ENCODE measurements at regions not wholly inside any gene's neighbourhood (a gene's known extent, or its start where the extent isn't known, plus 50 kb on each side); places are given as distances from the start of the nearest gene placed in this dataset.
"Not testable (repeated sequence)": the region's sequence is repeated elsewhere in the genome, so short reads cannot be mapped to it uniquely, and the experiment has no call there.

DNA sequence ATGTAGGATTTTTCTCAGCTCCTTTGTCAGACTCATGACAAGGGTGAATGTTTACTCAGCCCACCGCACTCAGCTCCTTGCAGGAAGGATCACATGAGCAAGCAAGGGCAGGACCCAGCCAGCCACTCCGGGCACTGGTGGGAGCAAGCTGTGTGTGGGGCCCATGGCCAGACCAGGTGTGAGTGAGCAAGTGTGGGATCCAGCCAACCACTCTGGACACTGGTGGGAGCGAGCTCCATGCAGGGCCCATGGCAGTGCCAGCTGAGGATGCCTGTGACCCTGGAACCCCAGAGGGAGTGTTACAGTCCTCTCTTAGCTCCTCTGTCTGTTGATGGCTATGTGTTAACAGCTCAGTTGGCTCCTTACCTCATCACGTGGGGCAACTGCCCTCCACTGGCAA is 2750.6 kb downstream of the PCDH7 start:
- no peak for DNase-seq (ENCODE audit: low spot score)

DNA sequence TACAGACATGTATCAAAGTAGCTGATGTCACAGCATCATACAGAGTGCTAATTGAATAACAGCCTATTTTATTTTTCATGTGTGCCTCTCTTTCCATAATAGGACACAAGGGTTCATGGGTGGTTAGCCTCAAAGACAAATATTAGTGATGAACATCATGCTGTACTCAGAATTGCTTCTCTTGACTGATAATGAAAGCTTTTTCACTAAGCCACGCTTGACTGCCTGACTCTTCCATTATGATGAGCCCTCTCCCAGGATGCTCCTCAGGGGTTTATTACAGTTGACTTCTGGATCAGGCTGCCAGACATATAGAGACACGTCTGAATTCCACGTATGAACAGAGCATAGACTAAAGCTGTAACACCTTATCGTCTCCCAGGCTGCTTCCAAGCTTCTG is 2757.5 kb downstream of the PCDH7 start:
- no peak for DNase-seq (ENCODE audit: low spot score)

DNA sequence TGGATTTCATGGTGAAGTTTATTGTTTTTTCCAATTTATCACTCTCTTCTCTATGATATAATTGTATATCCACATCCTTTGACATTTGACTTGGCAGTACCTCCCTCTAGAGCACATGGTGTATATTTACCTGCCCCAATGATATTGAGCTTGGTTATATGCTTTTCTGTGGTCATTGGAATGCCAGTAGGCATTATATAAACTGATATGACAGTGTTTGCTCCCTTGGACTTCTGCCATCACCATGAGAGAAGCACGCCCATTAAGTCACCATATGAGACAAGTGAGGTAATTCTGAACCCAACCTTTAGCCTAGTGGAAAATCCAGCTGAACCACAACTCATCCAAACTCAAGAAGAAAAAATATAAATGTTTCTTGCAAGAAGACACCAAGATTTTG is 2761.5 kb downstream of the ARAP2 start:
- no peak for DNase-seq (ENCODE audit: low spot score)

DNA sequence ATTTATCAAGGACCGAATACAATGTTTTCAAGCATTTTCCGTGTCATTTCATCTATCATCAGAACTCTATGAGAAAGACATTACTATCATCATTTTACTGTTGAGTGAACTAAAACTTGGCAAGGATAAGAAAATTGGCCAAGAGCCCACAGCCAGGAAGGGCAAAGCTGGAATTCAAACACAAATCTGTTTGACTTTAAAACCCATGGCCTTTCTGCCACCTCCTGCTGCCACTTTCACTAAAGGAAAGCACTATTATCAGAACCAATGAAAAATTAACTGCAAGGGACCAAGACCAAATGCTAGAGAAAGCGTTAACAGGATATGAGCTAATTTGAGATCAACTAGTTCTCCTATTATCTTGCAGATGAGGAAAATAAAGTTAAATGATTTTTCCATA is 2759.2 kb downstream of the ARAP2 start:
- no peak for DNase-seq (ENCODE audit: low spot score)

DNA sequence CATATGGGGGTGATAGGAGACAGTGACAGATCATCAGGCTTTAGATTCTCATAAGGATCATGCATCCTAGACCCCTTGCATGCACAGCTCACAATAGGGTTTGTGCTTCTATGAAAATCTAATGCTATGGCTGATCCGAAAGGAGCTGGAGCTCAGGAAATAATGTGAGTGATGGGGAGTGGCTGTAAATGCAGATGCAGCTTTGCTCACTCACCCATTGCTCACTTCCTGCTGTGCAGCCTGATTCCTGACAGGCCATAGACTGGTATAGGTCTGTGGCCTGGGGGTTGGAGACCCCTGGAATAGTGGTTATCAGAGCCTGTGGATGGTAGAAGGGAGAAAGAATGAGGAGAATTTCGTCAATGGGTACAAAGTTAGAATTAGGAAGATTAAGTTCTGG is 2751.1 kb downstream of the ARAP2 start:
- DNase-seq (ENCODE audit: low spot score), result no peak

DNA sequence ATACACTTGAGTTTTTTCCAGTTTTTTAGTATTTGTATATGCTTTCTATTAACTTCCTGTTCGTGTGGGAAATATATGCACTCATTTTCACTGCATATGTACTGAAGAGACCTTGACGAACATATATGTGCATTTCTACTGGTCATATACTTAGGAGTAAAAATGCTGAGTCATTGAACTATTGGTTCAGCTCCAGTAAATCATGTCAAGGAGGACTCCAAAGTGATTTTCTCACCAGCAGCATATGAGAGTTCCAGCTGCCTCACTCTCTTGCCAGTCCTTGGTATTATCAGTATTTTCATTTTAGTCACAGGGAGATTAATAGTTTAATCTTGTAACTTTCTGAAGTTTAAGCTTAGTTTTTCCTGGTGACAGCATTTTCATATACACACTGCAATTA is 2750.2 kb downstream of the ARAP2 start:
- no peak for DNase-seq (ENCODE audit: low spot score)

DNA sequence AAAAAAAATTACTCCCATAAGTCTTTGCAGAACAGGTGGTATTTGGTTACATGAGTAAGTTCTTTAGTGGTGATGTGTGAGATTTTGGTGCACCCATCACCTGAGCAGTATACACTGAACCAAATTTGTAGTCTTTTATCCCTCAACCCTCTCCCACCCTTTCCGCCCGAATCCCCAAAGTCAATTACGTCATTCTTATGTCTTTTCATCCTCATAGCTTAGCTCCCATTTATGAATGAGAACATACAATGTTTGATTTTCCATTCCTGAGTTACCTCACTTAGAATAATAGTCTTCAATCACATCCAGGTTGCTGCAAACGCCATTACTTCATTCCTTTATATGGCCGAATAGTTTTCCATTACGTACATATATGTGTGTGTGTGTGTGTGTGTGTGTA is 2742.7 kb downstream of the ARAP2 start:
- DNase-seq (ENCODE audit: low spot score), result not testable (repeated sequence)

DNA sequence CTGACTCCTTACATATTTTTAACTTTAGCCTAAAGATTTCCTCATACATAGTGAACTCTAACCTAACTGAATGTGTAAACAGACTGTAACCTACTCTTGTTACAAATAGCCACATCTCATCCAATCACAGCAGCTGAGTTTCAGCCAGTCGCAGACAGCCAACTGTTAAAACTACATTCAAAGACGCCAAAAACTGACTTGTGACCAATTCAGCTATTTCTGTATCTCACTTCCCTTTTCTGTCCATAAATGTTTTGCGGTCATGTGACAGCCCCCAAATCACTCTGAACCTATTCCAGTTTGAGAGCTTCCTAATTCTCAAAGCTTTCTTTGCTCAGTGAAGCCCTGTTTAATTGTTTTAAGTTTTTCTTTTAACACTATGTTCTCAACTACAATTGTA is 2731.9 kb downstream of the ARAP2 start:
- no peak for DNase-seq (ENCODE audit: low spot score)

DNA sequence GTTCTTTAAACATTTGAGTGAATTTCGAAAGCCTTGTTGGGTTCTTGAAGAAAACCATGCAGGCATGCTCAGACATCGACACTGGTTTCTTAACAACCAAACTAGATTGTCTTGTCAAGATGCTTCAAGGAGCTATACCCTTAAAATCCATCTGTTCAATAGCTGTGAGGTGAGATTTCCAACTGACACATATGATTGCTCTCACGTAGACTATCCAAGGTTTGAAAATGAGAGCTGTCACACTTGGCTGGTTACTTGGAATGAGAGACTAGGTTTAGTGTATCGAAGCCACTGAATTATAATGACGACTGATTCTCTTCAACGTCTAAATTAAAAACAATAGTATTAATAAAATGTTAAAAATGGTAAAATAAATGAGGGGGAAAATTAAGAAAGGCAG is 2725.5 kb downstream of the ARAP2 start:
- DNase-seq (ENCODE audit: low spot score), result no peak

DNA sequence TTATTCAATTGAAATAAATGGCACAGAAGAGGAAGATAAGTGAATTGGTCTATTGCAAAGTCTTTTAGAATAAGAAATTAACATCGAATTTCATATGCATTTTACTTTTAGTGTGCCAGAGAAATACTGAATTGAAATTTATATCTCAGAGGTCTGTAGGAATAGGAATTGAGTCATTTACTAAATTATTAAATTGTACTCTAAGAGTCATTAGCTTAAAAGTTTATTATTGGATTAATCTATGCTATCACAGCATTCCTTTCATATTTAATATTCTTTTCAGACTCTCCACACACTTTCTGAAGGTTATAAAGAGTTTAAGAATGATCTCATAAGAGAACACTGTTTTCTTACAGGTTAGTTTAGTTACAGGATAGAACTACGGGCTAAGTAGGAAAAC is 2711.5 kb downstream of the ARAP2 start:
- DNase-seq (ENCODE audit: low spot score), result no peak

DNA sequence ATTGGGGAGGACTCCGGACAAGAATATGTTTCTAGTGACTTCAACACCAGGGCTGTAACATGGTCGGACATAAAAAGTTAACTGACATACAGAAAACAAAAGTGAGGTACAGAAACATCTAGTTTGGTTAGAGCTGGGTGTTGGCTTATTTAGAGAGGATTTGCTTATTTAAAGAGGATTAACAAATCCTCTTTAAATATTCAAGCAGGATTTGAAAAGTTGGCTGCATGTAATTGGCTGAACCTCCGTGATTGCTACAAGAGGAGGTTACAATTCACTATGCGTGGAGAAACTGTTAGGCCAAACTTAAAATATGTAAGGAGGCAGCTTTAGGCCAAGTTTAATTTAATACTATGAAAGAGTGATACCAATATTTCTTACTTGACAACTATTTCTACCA is 2707.4 kb downstream of the ARAP2 start:
- DNase-seq (ENCODE audit: low spot score), result no peak

DNA sequence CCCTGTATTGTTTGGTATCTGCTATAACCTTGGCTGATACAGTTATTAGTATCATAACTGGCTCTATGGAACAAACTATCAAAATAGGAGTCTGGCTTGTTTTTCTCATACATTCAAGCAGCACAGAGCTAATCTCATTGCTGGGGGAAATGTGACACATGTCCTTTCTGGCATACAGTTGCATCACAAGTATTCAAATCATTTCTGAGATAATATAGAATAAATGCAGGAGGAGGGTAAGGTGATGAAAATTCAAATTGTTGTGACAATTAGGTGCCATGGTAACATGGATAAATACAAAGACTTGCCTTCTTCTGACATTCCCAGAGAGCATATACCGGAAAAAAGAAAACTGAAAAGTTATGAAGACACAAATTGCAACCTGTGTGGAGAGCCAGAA is 2706.8 kb downstream of the ARAP2 start:
- DNase-seq (ENCODE audit: low spot score), result no peak

DNA sequence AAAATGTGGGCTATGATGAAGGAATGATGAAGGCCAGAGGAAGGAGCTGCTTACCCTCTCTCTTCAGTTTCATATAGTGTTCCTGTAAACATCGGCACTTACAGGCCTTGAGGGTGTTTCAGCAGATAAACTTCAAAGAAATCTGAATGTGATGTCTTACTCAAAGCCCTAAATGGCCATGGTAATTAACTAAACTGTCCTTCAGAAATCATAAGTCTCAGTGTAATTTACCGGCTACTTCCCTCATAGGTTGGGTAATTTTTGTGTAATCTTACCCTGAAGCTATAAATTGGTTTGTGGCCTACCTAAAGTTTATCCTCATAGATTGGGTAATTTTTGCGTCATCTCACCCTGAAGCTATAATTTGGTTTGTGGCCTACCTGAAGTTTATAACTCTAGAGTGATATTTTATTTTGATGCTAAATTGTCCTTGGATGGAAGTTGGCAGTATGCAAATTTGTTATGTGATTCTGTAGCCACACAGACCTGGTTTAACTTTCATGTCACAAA is 2700.3 kb downstream of the ARAP2 start:
- DNase-seq (ENCODE audit: low spot score), result no peak

DNA sequence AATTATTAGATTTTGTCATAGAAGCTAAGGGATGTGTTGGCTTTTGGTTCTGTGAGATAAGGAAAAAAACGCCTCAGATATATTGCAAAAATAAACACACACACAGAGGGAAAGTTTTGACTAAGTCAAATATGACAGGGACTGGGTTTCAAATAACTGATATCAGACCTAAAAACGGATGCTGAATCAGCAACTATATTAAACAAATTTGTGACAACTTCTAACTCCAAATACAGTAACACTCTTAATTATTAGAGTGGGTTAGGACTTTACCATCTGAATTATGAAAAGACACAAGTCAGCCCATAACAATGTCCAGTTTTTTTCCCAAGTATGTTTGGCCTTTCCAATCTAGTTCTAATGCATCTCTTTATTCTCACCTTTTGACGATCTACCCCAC is 2693.1 kb downstream of the ARAP2 start:
- DNase-seq (ENCODE audit: low spot score), result no peak

DNA sequence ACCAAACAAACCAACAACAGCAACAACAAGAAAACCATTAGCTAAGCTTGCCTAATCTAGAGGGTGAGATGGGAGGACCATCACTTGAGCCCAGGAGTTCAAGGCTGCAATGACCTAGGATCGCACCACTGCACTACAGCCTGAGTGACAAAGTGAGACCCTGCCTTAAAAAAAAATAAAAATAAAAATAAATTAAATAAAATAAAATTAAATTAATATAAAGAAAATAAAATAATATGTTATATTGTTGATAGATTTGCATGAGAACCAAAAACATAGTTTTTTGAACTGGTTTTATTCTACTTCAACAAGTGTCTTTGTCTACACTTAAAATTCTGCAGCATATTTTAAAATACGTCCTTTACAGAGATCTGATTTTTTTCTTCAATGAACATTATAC is 2683.1 kb downstream of the ARAP2 start:
- no peak for DNase-seq (ENCODE audit: low spot score)

DNA sequence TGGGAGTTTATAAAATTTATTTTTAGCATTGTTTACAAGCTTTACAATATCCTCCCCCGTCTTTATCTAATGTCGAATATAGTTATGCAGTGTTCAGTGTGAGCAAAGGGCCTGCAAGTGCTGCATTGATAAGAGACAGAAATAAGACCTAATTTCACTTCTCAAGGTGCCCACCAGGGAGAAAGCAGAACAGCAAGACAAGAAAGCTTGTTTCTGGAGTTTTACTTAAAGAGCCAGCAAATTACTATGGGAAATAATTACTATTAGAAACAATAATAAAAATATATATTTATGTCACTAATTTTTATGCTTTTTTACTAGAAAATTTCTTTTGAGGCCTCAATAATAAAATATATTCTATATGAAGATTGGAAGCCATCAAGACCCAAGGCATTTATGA is 2677.7 kb downstream of the ARAP2 start:
- DNase-seq (ENCODE audit: low spot score), result no peak

DNA sequence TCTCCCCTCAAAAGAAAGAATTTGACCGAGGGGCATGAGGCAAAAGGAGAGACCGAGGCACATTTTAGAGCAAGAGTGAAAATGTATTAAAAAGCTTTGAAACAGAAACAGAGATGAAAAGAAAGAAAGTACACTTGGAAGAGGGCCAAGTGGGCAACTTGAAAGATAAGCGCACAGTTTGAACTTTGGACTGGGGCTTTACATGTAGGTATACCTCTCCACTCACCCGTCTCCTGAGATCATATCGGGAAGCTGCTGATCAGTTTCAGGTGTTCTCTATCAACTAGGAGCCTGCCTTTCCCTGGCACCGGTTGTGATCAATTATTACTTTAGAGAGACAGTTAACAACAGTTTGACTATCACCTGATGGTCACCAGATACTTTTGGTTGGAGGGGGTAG is 2666.5 kb downstream of the ARAP2 start:
- DNase-seq (ENCODE audit: low spot score), result no peak

DNA sequence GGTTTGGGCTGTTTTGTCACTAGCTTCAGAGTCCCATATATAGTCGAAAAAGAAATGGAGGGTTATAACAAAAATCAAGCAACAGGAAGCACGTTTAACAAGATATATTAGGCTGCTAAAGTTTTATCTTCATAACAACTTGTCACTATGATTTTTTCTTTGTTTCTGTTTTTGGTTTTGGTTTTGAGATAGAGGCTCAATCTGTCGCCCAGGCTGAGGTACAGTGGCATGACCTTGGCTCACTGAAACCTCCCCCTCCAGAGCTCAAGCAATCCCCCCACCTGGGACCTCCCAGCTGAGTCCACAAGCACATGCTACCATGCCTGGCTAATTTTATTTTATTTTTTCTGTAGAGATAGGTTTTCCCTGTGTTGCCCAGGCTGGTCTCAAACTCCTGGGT is 2664.4 kb downstream of the ARAP2 start:
- DNase-seq (ENCODE audit: low spot score), result no peak

DNA sequence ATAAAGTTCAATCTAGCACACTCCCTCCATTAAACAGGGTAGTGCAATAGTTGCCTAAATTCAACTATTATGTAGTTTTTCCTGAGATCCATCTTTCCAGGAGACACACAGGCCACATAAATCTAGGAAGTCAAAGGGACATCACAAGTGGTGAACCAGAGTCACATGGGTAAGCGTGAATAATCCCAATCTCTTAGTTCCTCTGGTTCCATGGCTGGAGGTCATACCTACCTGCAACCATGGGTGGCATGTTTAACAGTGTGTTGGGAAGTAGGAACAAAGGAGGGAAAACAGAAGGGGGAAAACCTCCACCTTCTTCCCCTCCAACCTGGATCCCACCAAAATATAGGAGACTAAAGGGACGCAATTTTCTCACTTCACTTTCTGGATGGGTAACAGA is 2651.6 kb downstream of the ARAP2 start:
- DNase-seq (ENCODE audit: low spot score), result no peak

DNA sequence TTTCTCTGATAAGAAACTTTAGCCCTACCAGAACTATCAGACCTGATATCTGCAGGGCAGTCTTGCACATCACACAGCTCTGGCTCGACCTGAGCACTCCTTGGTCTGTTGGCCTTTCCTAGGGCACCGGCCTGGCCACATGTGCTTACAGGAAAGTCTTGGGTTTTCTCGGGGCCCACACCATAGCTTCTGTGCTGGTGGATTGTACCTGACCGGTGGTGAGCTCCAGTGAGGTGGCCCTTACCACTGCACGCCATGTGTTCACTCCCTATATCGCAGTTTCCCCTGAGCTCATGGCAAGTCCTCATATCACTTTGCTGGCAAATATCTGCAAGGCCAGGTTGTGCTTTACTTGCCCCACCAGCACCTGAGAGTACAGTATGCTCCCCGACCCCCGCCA is 2637.4 kb downstream of the ARAP2 start:
- no peak for DNase-seq (ENCODE audit: low spot score)

DNA sequence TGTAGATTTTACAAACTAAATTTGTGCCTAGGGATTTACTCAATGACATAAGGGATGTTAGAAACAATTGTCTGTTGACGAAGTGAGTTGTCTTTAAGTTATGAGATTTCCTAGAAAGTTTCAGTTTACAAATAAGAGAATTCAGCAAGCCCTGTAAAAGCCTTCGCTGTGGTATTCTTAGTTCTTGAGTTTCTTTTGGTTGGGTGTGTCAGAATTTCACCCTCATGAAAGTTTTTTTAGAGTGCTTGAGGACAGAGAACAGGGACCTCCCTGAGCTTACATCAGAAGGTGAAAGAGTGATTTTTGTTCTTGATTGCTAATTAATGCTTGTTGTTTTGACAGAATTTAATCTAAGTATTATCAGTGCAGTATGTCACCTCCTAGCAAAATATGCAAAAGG is 2628.2 kb downstream of the ARAP2 start:
- DNase-seq (ENCODE audit: low spot score), result no peak

DNA sequence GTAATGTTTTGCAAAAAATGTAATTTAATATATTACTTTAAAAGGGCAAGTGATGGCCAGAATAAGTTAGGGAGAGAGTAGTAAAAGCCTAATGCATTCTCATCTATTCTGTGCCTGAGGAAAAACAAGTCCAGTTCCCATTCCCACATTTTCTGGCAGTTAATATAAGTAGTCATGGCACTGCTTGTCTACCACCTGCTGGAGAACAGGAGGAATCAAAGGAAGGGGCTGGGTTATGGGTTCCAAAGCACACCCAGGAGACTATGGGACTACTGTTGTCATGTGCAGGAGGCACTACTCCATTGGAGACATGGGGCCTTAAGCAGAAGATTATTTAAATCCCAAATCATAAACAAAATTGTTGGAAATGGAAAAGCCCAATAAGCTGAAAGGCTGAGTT is 2618.6 kb downstream of the ARAP2 start:
- DNase-seq (ENCODE audit: low spot score), result no peak

DNA sequence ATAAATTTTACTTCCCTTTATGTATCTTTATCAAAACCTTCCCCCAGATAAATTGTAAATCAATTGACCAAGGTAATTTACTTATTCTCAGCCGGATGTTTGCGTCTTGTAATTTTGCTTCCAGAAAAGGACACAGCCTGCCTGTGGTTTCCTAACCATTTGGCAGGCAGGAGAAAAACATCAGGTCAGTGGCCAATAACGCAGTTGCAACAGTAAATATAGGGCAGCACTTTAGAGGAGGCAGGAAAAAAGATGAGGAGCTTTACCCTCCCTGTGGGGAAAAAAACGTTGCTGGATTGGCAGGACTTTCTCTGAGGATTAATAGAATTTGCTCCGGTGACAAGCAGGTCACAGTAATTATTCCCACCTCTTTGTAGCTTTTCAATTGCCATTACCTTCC is 2618.1 kb downstream of the ARAP2 start:
- DNase-seq (ENCODE audit: low spot score), result no peak

DNA sequence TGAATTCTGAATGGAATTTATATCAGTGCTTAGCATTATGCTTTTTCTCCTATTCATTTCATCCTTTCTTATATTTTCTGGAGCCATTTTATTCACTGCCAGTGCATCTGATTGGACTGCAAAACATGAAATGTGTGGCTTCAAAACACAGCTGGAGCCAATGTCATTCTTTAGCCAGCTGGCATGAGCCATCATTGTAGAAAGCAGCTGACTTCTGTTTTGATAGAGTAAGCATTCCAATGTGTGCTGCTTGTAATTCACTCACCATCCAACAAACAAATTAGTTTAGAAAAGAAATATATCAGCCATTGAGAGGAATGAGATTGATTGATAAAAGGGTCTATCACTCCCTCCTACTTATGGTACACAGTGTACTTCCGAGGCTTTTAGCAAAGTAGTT is 2616.0 kb downstream of the ARAP2 start:
- no peak for DNase-seq (ENCODE audit: low spot score)

DNA sequence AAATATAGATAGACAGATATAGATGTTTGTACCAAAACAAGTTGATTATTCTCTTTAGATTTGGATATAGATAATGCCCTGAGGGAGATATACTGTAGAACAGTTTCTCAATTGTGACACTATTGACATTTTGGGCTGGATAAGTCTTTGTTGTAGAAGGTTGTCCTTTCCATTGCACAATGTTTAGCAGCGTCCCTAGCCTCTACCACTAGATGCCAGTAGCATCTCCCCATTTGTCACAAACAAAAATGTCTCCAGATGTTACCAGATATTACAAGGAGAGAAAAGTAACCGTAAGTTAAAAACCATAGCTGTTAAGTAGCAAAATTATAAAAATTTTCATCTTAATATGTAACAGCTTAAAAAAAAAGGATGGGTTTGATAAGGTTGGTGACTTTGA is 2595.3 kb downstream of the ARAP2 start:
- no peak for DNase-seq (ENCODE audit: low spot score)
